ENCODE measurements at regions not wholly inside any gene's neighbourhood (a gene's known extent, or its start where the extent isn't known, plus 50 kb on each side); places are given as distances from the start of the nearest gene placed in this dataset.

- DNase-seq = no peak
Measured at GRCh38 chr17:65406552-65406951, 154.9 kb downstream of the AXIN2 start.

DNA sequence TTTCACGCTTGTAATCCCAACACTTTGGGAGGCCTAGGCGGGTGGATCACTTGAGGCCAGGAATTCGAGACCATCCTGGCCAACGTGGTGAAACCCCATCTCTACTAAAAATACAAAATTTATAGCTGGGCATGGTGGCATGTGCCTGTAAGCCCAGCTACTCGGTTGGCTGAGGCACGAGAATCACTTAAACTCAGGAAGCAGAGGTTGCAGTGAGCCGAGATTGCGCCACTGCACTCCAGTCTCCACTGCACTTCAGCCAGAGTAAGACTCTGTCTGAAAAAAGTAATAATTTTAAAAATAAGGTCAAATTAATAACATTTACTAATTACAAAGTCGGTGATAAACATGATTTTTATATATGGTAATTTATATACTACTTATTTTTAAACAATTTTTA, 155.9 kb downstream of the AXIN2 start:
- DNase-seq = no peak

GRCh38 chr17:65404761-65405160, 156.7 kb downstream of the AXIN2 start:
- DNase-seq = no peak

- no peak for DNase-seq
Measured at GRCh38 chr17:65403626-65404025, 157.8 kb downstream of the AXIN2 start.

DNA sequence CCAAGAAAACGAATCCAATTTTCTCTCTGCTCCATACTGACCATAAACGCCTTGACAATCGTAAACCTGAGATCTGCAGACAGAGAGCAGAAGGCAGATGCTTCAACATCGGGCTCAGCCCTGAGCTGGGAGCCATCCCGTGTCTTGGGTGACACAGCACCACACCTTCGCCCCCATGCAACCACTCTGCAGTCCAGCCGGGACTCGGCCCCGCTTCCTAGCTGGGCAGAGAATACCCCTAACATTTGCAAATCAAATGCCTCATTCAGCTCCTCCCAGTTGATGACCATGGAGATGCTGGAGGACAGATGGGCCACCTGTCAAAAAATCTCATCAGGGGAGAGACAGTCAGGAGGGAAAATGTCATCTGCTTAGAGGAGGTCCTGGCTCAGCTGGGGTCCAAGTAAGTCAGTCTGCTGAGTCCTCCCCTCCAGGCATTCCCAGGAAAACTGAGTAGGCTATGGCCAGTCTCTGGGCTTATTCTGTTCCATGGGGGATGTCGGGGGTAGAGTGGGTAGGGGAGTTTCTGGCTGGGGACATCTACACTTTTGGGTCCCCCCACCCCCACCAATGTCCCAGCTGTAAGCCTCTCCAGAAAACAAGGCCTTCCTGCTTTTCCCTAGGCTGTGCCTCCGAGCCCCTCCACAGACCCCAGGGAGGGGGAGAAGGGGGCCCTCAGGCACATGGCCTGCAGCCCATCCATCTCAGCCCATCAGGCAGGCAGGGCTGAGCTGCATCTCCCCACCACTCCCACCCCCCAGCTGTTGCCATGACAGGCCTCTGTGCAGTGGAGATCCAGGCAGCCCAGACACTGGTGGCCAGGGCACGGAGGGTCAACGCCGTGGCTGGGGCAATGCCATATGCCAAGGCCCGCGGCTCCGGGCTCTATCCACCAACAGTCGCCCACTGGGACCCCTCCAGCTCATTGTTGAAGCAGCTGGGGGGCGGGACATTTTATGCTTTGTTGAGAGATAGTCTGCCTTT, 158.6 kb downstream of the AXIN2 start:
- no peak for DNase-seq

DNA sequence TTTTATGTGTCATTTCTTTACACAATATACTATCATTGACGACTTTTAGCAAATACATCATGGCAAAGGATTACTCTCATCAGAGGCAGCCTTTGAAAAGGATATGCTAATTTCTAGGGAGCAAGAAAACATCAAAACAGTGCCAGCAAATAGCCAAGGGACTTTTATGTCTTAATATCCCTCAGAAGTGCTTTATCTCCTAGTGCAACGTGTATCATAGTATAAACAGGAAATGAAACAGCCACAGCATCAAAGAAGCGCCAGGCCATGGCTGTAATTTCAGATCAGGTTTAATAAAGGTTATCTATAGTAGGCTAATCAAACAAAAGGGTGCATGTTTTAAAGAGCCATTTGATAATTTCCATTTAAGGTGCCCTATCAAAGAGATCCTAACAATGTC, 159.9 kb downstream of the AXIN2 start:
- no peak for DNase-seq

DNA sequence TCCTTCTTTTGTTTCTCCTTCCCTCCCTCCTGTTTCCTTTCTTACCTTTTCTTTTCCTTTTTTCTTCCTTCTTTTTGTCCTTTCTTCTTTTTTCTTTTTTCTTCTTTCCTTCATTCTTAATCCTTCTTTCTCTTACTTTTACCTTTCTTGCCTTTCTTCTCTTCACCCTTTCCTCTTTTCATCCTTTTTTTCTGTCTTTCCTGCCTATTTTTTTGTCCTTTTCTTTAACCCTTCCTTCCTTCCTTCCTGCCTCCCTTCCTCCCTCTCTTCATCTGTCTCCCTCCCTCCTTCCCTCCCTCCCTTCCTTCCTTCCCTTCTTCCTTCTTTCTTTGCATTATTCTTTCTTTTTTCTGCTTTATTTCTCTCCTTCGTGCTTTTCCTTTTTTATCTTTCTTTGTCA, 160.7 kb downstream of the AXIN2 start:
- DNase-seq = no peak

DNA sequence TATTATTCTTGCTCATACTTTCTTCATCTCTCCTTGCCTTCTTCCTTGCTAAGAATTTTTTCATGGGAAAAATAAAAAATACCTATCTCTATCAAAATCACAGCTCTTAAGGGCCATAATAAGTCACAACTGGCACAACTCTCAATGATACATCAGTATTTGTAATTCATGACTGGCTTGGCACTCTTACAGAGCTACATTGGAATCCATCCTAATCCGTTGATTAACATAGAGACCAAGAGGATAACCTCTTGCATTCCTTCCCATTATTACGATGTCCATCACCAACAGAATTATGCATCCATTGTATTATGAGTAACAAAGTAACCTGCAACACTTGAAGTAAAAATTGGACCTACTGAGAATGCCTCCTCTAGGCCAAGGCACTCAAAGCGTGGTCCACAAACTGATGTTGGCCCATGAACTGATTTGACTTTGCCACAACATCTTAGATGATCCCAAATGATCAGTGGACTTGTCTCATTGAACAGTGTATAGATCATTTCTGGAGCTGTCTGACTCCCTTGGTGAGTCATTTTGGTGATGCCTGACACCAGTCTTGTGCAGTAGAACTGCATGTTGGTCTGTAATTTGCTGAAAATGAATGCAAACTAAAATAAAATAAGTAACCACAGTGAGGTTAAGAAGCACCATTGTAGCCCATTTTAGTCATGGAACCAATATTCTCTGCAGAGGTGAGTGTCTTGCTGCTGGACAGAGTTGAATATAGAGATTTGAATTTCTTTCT, 163.2 kb downstream of the AXIN2 start:
- no peak for DNase-seq

GRCh38 chr17:65395924-65396323, 165.5 kb downstream of the AXIN2 start:
- no peak for DNase-seq

DNA sequence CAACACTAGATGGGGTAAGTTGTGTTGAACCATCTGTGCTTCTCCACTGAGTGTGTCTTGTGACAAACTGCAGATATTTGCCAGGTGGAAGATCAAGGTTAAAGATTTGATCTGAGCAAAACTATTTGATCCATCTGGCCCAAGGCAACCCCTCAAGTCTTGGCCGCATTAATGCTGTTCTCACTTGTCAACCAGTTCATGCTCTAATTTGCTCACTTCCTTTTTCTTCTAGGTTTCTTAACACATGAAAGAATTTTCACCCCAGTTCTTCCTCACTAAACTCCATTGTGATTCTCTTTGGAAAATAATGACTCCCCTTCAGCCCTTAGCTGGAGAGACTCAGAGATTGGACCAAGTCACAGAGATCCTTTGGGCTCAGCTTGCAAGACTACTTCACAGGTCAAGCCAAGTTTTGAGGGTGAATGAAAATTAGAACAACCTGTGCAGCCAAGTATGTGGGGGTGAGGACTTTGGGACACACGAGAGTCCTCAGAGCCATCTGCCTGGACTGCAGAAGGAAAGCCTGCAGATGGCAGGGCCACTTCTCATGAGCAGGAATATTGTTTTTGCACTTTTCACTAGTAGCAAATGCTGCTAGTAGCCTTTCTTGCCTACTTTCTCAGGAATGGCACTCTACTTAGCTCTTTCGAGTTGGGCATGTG, 166.5 kb downstream of the AXIN2 start:
- no peak for DNase-seq

GRCh38 chr17:65393514-65393913, 167.9 kb downstream of the AXIN2 start:
- DNase-seq = no peak

DNA sequence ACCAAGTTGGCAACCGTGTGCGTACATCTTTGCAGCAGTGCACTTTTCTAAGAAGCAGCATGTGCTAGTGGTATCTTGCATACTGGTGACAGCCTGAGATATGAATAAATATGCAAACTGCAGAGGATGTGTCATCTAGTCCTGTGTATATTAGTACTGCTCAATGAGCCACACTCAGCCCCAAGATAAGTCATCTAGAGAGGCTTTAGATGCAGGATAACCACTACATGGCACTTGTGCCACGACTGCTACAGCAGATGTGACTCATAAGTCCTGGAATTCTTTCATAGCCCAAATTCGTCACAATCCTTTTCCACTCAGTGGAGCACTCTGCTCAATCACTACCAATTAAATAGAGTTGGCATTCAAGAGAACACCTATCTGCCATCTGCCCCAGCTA, 171.5 kb downstream of the AXIN2 start:
- no peak for DNase-seq

GRCh38 chr17:65389426-65389825, 172.0 kb downstream of the AXIN2 start:
- DNase-seq = no peak

- DNase-seq = no peak
Measured at GRCh38 chr17:65388911-65389310, 172.5 kb downstream of the AXIN2 start.

DNA sequence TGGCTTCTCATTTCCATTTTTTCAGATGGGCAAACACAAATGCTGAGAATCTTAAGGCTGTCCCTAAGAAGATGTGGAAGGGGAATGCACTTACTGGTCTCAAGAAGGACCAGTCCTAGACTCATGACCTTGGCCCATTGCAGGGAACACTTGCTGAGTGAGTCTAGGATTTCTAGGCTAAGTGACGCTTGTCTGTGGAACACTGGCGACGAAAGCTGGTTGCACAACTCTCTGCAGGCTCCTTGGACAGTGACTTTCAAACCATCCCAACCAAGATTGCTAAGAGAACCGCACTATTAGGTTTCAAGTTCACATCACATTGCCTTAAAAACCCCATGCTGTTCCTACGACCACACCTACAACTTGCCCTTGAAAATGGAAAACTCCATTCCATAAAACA, 174.1 kb downstream of the AXIN2 start:
- no peak for DNase-seq

- DNase-seq = no peak
Measured at GRCh38 chr17:65385726-65386125, 175.7 kb downstream of the AXIN2 start.

DNA sequence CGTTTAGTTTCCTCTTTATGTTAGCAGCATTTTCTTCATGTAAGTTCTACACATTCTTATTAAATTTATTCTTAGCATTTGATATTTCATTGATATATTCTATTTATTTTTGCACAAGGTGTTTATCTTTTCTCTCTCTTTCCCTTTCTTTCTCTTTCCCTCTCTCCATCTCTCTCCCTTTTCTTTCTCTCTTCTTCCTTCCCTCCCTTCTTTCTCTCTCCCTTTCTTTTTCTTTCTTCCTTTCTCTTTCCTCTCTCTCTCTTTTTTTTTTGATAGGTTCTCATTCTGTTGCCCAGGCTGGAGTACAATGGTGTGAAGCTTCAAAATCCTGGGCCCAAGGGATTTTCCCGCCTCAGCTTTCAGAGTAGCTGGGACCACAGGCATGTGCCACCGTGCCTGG, 176.4 kb downstream of the AXIN2 start:
- DNase-seq = no peak

DNA sequence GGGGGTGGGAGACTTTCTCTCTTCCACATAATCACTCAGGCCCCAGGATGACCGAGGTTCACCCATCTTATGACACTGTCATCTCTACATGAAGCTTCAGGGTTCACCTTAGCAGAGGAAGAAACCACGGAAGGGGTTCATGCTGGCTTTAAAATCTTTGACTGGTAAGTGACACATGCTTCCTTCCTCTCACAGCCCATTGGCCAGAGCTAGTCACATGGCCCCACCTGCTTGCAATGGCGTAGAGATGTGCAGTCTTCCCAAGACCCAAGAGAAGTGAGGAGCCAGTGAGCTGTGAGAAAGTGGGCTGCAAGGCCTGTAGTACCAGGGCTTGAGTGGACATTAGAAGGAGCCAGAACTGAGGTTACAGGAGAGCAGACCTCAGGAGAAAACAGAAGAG, 180.3 kb downstream of the AXIN2 start:
- no peak for DNase-seq

- DNase-seq = no peak
Measured at GRCh38 chr17:65374966-65375365, 186.5 kb downstream of the AXIN2 start.

- DNase-seq = no peak
Measured at GRCh38 chr17:65371702-65372101, 189.7 kb downstream of the AXIN2 start.

DNA sequence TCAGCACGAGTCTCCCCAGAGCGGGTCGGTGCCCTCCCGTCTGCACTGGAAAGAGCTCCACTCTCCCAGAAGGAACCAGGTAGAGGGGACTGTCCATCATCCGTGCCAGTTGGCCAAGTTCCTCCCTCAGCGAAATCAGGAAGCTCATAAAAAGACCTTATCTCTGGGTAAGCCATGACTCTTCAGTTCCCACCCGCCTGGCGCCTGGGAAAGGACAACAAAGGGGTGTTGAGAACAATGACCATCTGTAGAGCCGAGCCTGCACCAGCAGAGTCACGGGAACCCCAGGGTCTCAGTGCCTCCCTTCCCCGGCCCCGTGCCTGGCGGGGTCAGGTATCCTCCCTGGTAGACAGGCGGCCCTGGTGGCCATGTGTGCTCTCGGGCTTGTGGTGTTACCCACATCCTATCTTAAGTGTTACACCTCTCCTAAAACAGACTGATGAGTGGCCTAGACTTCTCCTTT, 190.7 kb downstream of the AXIN2 start:
- no peak for DNase-seq

DNA sequence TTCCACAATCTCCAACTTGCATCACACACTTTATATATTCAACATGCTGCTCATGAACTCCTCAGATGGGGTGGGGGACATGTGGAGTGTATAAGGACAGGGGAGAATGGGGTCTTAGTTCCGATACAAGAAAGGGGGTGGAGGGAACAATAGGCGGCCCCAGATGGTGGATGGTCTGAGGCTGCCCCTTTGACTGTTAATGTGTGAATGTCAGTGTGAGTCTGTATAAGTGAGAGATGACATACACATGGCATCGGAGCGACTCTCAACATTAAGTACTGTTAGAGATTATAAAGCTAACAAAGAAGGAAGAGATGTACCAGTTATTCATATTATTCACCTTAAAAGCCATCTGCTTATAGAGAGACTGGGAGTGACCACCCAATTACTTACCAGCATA, 193.1 kb downstream of the AXIN2 start:
- DNase-seq = no peak
